ENCODE measurements at regions not wholly inside any gene's neighbourhood (a gene's known extent, or its start where the extent isn't known, plus 50 kb on each side); places are given as distances from the start of the nearest gene placed in this dataset.
"Not testable (repeated sequence)": the region's sequence is repeated elsewhere in the genome, so short reads cannot be mapped to it uniquely, and the experiment has no call there.

- TF ChIP-seq CTCF (IDR thresholded peaks at IDR 0.05; ENCODE audit: insufficient read depth, low read depth, low read length, missing control alignments): no peak
- no peak for DNase-seq (ENCODE audit: low read depth)
- H3K4me3 ChIP-seq (ENCODE audit: low read length): no peak overlapping the region
Measured at GRCh38 chr13:65932013-65932412, 1298.1 kb downstream of the PCDH9 start.

- TF ChIP-seq CTCF (IDR thresholded peaks at IDR 0.05; ENCODE audit: insufficient read depth, low read depth, low read length, missing control alignments): no peak
Measured at GRCh38 chr13:65929436-65929835, 1300.7 kb downstream of the PCDH9 start.

GRCh38 chr13:65926750-65927171 lies 1303.4 kb downstream of the PCDH9 start:
- H3K4me3 ChIP-seq (ENCODE audit: low read length): no peak overlapping the region
- DNase-seq (ENCODE audit: low read depth): peak; percentile 15
- TF ChIP-seq CTCF (IDR thresholded peaks at IDR 0.05; ENCODE audit: insufficient read depth, low read depth, low read length, missing control alignments): peak; percentile 27

More at GRCh38 chr13:65929436-65929835, 1300.7 kb downstream of the PCDH9 start:
- H3K4me3 ChIP-seq (ENCODE audit: low read length): no peak overlapping the region
- no peak for DNase-seq (ENCODE audit: low read depth)

- DNase-seq (ENCODE audit: low read depth); H3K4me3 ChIP-seq (ENCODE audit: low read length): not testable (repeated sequence)
Measured at GRCh38 chr13:65922846-65923245, 1307.3 kb downstream of the PCDH9 start.

- no peak for TF ChIP-seq CTCF (IDR thresholded peaks at IDR 0.05; ENCODE audit: insufficient read depth, low read depth, low read length, missing control alignments)
- DNase-seq (ENCODE audit: low read depth): no peak
- no peak overlapping the region for H3K4me3 ChIP-seq (ENCODE audit: low read length)
Measured at GRCh38 chr13:65921933-65922332, 1308.2 kb downstream of the PCDH9 start.

GRCh38 chr13:65917731-65918130 lies 1312.4 kb downstream of the PCDH9 start:
- no peak for DNase-seq (ENCODE audit: low read depth)
- no peak for TF ChIP-seq CTCF (IDR thresholded peaks at IDR 0.05; ENCODE audit: insufficient read depth, low read depth, low read length, missing control alignments)
- no peak overlapping the region for H3K4me3 ChIP-seq (ENCODE audit: low read length)

- TF ChIP-seq CTCF (IDR thresholded peaks at IDR 0.05; ENCODE audit: insufficient read depth, low read depth, low read length, missing control alignments): no peak
- no peak overlapping the region for H3K4me3 ChIP-seq (ENCODE audit: low read length)
- no peak for DNase-seq (ENCODE audit: low read depth)
Measured at GRCh38 chr13:65915195-65915594, 1314.9 kb downstream of the PCDH9 start.

All from epithelial cell of esophagus (primary cell).